NCI-H128 (cell line): ENCODE measurements at regions not wholly inside any gene's neighbourhood (a gene's known extent, or its start where the extent isn't known, plus 50 kb on each side); places are given as distances from the start of the nearest gene placed in this dataset.

Experiments
- DNase-seq: peaks from one replicate; lab custom pipeline; 2025; ENCODE audit not compliant: unreplicated experiment; lab: John Stamatoyannopoulos, UW

DNA sequence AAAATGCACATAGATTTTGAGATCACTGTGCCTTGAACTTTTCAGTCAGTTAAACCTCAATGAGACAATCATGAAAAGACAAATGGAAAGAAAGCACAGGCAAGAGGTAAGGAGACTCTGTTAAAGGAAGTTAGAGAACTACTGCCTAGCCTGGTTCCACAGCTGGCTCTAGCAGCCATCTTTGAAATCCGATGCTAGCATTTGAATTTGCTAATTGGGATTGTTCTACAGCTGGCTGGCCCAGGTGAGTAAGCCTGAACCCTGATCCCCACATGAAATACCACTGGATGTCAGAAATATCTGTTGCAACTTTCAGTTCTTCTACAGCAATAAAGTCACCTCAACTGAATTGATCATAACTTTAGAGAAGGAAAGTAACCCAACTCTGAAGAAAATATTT lies 315.2 kb upstream of the CHAC2 start:
- no peak for DNase-seq

DNA sequence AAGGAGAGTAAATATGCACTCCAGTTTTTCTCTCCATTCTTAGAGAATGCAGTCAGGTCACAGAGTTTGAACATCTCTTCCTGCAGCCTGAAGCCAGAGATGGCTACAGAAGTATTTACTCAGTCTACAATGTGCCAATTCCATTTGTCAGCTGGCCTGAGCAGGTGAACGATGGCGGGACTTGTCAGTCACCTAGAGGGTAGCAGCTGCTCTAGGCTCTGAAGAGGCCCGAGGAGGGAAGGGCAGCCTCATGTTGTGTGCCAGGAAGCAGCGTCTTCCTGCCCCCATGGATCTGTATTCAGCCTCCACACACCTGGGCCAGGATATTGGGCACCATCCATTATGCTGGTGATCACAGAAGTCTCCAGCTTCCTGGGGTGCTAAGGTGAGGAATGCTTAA lies 316.7 kb upstream of the CHAC2 start:
- DNase-seq, result peak; percentile 46

DNA sequence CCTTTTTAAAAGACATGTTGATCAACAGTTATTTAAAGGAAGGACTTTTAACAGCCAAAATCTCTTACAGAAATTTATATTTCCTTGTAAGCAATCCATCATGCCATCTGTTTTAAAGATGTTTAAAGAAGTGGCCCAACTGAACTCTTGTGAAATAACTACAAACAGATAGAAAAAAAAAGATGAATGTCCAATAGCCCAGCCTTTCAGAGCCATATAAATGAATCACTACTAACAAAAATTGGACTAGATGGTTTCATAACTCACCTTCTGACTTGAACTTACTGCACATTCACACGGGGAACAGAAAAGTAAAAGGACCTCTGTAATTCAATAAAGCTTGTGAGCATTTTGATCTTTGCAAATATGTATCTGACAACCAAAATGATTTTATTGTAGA lies 319.0 kb upstream of the CHAC2 start:
- DNase-seq, result no peak

DNA sequence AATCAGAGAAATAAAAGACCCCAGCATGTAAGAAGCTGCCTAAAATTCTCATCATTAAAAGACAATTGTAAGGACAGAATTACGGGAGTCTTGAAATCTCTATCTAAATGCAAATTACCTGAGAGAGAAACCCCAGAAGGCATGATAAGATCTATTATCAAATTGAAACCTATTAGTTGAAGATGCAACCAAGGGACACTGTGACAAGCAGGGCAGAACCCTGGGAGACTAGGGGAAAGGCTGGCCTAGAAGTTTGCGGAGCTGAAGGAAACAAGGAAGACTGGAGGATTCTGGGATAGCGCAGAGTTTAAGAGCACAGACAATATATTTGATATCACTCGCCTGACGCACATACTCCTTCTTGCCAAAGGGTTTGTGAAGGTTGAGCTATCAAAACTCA lies 319.5 kb upstream of the CHAC2 start:
- no peak for DNase-seq

GRCh38 chr2:53445383-53446070 lies 322.1 kb upstream of the CHAC2 start:
- DNase-seq, result no peak

GRCh38 chr2:53442783-53443182 lies 324.8 kb upstream of the CHAC2 start:
- DNase-seq, result no peak

GRCh38 chr2:53442093-53442492 lies 325.5 kb upstream of the CHAC2 start:
- DNase-seq, result no peak

DNA sequence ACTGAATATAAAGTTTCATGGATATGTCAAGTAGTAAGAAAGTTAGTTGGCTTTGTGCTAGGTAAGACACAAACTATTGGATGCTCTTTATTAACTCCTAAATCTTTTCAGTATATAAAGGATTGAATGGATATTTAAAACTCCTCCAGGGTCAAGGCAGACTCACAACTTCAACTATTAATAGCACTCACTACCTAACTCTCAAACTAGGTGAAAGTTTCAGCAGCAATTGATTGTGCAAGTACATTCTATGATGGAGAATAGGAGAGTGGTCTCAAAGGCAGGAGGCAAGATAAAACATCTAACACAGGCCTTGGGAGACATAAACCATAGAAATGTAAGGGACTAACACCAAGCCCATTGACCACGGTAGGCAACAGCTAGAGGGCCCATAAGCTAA lies 328.9 kb upstream of the CHAC2 start:
- no peak for DNase-seq

DNA sequence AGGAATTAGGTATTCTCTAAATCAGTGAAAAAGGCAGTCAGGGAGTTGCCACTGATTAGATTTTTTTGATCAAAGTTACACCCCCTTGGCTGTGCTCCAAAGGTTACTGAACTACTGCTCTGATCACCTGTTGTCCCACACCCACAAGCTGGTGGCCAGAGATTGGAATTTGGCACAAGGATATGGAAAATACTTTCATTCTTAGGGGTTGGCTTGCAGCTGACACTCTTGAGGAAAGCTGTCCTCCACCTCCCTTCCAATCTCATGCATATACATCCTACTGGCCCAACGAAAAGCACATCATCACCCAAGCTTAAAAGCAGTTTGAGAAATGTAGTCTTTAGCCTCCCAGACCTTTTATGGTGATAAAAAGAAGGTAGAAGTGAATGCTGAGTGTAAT lies 329.5 kb upstream of the CHAC2 start:
- DNase-seq, result no peak

DNA sequence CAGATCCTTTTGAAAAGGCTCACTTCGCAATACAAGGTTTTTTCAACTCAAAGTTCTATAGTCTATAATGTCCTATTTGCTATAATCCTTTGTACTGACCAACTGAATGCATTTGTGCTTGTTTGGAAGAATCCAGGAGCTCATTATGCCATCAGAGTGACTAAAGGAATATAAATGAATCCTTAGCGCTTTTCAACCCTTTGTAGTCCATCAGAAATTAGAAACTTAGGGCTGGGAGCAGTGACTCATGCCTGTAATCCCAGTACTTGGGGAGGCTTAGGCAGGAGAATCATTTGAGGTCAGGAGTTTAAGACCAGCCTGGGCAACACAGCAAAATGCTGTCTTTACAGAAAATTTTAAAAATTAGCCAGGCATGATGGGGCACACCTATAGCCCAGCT lies 330.2 kb upstream of the CHAC2 start:
- DNase-seq, result no peak

DNA sequence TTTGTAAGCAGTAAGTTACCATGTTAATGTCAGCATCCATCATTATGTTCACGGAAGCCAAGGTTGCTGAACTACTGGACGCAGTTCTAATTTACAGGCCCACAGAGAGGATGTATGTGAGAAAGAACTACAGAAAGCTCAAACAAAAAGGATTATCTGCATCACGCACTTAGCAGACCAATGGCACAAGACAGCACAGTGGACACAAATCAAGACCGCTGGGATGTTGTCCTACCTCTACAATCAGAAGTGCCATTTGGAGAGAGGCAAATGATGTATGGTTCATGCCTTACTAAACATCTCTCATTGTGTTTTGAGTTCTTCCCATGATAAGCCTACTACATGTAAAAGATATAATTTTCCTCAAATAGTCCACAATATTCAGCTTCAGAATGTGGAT lies 330.7 kb upstream of the CHAC2 start:
- DNase-seq, result no peak

GRCh38 chr2:53435610-53436009 lies 332.0 kb upstream of the CHAC2 start:
- DNase-seq, result no peak

DNA sequence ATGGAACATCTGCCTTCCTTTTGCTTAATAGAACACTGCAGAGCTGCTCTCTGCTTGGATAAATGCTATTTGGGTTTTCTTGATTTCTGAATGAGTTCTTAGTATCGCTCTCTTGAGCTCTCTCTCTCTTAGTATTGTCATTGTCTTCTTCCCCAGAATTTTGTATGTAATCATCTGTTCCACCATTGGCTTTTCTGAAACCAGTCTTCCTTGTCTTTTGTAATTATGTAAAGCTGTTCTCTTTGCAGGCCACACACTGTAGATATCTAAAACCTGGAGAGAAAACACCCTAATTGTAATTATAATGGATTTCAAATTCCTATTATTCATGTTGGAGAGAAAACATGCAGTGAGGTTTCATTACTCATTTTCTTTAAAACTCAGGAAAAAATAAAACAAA lies 333.1 kb upstream of the CHAC2 start:
- no peak for DNase-seq

GRCh38 chr2:53432936-53433335 lies 334.7 kb upstream of the CHAC2 start:
- DNase-seq, result no peak

DNA sequence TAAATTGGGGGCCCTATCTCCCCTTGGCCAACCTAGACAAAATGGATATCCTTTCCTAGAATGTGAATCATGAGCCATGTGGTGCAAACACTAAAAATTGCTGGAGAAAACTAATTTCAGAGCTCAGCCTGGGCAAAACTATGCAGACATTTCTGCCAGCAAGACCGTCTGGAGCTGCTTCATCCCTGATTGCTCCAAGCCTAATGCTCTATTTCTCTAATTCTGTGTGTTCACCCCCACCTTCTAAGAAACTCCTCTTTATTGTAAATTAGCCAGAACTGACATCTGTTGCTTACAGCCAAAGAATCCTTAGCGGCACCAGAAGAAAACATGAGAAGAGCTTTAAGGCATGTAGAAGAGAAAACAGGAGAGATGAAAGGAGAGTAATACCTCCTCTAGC lies 337.7 kb upstream of the CHAC2 start:
- no peak for DNase-seq

GRCh38 chr2:53424902-53425301 lies 342.7 kb upstream of the CHAC2 start:
- no peak for DNase-seq

GRCh38 chr2:53423465-53423864 lies 344.1 kb upstream of the CHAC2 start:
- DNase-seq, result no peak

DNA sequence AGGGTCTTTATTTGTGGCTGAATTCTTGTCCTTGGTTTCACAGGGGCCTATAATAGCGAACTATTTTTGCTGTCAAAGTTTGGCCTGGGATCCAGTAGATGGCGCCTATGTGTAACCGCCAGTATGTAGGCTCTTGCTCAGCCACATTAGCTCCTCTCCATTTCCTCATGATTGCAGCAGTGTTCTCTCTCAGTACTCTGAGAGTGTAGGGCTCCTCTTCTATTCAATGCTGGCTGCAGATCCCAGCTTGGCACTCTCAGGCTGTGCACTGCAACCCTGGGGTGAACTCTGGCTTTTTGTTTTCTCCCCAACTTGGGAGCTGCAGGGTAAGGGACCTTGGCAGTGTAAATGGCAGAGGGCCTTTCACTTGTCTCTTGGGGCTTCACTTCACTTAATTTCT lies 344.6 kb upstream of the CHAC2 start:
- no peak for DNase-seq

DNA sequence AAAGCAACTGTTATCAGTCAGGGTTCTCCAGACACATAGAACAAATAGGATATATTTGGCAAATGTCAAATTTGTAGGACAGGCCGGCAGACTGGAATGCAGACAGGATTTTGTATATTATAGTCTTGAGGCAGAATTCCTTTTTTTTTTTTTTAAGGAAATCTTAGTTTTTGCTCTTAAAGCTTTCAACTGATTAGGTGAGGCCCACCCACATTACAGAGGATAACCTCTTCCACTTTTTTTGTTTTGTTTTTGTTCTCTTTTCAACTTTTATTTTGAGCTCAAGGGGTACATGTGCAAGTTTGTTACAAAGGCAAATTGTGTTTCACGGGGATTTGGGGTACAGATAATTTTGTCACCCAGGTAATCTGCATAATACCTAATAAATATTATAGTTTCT lies 350.2 kb upstream of the CHAC2 start:
- no peak for DNase-seq

DNA sequence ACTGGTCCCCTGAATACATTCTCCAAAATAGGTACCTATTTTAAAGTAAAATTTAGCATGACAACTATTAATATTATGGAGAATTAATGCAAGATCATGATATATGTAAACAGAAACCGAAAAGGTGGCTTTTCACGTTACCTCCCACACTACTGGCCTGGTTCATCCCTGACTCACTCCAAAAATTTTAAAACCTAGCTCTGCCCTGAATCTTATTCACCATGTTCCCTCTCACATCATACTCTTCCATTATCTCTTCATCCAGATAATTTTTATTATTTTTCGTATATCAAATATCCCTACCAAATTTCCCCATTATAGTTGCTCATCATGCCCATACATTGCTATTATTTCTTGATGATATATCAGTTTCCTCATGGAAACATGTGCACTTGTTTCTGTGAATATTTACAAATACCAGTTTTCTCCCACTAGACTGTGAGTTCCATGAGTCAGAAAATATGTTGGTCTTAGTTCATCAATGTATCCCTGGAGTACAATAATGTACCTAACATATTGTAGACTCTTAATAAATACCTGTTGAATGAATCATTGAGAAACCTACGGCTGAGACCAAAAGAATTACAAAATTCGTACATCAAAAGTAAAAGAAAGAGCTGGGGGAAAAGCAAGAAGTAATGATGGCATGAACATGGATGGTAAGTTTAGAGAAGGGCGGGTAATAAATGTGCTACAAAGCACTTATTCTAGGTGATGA lies 360.1 kb upstream of the CHAC2 start:
- DNase-seq, result no peak

- DNase-seq, result no peak
Measured at GRCh38 chr2:53403792-53404413, 363.7 kb upstream of the CHAC2 start.

DNA sequence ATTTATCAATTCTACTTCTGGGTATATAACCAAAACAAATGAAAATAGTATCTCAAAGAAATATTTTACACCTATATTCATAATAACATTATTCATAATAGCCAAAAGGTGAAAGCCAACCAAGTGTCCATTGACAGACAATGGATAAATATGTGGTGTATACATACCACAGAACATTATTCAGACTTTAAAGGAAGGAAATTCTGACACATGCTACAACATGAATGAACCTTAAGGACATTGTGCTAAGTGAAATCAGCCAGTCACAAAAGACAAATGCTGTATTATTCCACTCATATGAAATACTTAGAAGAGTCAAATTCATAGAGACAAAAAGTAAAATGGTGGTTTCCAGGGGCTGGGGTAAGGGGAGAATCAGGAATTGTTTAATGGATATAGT lies 370.5 kb upstream of the CHAC2 start:
- no peak for DNase-seq

DNA sequence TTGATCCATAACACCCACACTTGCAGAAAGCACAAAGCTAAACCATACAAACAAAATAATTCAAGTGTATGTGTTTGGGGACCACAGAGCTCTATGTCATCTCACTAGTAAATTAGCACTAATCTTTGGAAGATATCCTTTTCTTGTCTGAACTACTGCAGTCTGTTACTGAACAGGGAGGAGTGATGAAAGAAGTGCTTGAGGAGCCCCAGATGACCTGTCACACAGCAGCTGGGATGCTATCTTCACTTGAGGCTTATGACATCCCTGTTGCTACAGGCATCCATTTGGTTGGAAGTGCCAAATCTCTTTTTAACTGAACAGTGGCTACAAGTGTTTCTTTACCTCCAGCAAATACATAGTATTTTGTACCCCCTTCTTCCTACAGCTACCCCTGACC lies 386.3 kb upstream of the CHAC2 start:
- no peak for DNase-seq
